ENCODE measurements at regions not wholly inside any gene's neighbourhood (a gene's known extent, or its start where the extent isn't known, plus 50 kb on each side); places are given as distances from the start of the nearest gene placed in this dataset.

GRCh38 chr14:21995332-21995731, 321.7 kb upstream of the OR4E1 start (continued):
- TF ChIP-seq ZBTB4 (CRISPR knock-in tag; IDR thresholded peaks at IDR 0.05) (no peak), MYC (IDR thresholded peaks at IDR 0.05; ENCODE audit: insufficient read depth, insufficient read length, insufficient replicate concordance, low read length, severe bottlenecking) (no peak), SP1 (IDR thresholded peaks at IDR 0.05; ENCODE audit: low read depth, low read length) (no peak)

- Histone ChIP-seq H4K20me1 (ENCODE audit: control insufficient read depth, insufficient read depth) (no peaks in the 10 kb centered on the region), H2AFZ (ENCODE audit: control insufficient read depth, low read depth, low read length) (no peak overlapping the region), H3K36me3 (ENCODE audit: control insufficient read depth in 2 of 2, insufficient read depth in 2 of 2, low read length in 1 of 2) (no peaks in the 10 kb centered on the region), H3K4me1 (ENCODE audit: control insufficient read depth, insufficient read depth, low read length) (no peaks in the 10 kb centered on the region), H3K9me3 (replicated peaks; ENCODE audit: control insufficient read depth, insufficient read depth, low read length) (no peaks in the 10 kb centered on the region), H3K4me2 (ENCODE audit: control insufficient read depth, insufficient read depth) (no peak overlapping the region), H3K9ac (ENCODE audit: control insufficient read depth, insufficient read depth, low read length) (no peak overlapping the region), H3K27me3 (replicated peaks in 1 of 2; ENCODE audit: control insufficient read depth in 2 of 2, insufficient read depth in 2 of 2, low read length in 1 of 2) (no peaks in the 10 kb centered on the region), H3K27ac (ENCODE audit: control insufficient read depth, insufficient read depth) (no peak overlapping the region), H3K79me2 (ENCODE audit: control insufficient read depth, insufficient read depth, low read length) (no peaks in the 10 kb centered on the region), H3K4me3 (no peak overlapping the region)
- ChIA-PET SMC1A (ENCODE audit: uncharacterized antibody, unreplicated experiment) (no interaction called here), RAD21 (ENCODE audit: unreplicated experiment) (no interaction called here), CTCF (interaction anchor here (0.7 to 2.8 kb wide), 2 partner anchors 15 to 1610 kb away, joined by 4 to 25 read pairs; no protein-coding TSS in a partner anchor), POLR2A (no interaction called here)
- no TSS peak for BruUV-seq (replicated peaks)
- intact Hi-C loops (cut with micrococcal nuclease; ENCODE audit: unreplicated experiment) = no loop called here
- DNase-seq (ENCODE audit: low read depth, low spot score) = no peak
- in situ Hi-C loops (cut with MboI) = no loop called here
- ATAC-seq = no peak
- FAIRE-seq = no peak
- TF ChIP-seq RAD21 (IDR thresholded peaks at IDR 0.05; ENCODE audit: insufficient read depth, low read depth, low read length) (no peak), CREM (IDR thresholded peaks at IDR 0.05; ENCODE audit: low read depth) (no peak), SKIL (IDR thresholded peaks at IDR 0.05; ENCODE audit: low read depth, poor library complexity, severe bottlenecking) (no peak), NFYA (IDR thresholded peaks at IDR 0.05; ENCODE audit: borderline replicate concordance, low read depth, low read length) (no peak), BRCA1 (IDR thresholded peaks at IDR 0.05; ENCODE audit: low read depth, low read length) (no peak), MAX (IDR thresholded peaks at IDR 0.05; ENCODE audit: low read depth, low read length) (no peak), LARP7 (IDR thresholded peaks at IDR 0.05) (no peak)
- TF ChIP-seq, protein P1, sequence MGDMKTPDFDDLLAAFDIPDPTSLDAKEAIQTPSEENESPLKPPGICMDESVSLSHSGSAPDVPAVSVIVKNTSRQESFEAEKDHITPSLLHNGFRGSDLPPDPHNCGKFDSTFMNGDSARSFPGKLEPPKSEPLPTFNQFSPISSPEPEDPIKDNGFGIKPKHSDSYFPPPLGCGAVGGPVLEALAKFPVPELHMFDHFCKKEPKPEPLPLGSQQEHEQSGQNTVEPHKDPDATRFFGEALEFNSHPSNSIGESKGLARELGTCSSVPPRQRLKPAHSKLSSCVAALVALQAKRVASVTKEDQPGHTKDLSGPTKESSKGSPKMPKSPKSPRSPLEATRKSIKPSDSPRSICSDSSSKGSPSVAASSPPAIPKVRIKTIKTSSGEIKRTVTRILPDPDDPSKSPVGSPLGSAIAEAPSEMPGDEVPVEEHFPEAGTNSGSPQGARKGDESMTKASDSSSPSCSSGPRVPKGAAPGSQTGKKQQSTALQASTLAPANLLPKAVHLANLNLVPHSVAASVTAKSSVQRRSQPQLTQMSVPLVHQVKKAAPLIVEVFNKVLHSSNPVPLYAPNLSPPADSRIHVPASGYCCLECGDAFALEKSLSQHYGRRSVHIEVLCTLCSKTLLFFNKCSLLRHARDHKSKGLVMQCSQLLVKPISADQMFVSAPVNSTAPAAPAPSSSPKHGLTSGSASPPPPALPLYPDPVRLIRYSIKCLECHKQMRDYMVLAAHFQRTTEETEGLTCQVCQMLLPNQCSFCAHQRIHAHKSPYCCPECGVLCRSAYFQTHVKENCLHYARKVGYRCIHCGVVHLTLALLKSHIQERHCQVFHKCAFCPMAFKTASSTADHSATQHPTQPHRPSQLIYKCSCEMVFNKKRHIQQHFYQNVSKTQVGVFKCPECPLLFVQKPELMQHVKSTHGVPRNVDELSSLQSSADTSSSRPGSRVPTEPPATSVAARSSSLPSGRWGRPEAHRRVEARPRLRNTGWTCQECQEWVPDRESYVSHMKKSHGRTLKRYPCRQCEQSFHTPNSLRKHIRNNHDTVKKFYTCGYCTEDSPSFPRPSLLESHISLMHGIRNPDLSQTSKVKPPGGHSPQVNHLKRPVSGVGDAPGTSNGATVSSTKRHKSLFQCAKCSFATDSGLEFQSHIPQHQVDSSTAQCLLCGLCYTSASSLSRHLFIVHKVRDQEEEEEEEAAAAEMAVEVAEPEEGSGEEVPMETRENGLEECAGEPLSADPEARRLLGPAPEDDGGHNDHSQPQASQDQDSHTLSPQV (IDR thresholded peaks at IDR 0.05) = no peak
Observed at GRCh38 chr14:21993837-21994236, 320.2 kb upstream of the OR4E1 start.
